HG02884 (cell line): ENCODE measurements at regions not wholly inside any gene's neighbourhood (a gene's known extent, or its start where the extent isn't known, plus 50 kb on each side); places are given as distances from the start of the nearest gene placed in this dataset.
"Not testable (repeated sequence)": the region's sequence is repeated elsewhere in the genome, so short reads cannot be mapped to it uniquely, and the experiment has no call there.

Experiments
- ATAC-seq: cut with Tn5 transposase; IDR thresholded peaks from one replicate; pipeline ENCODE4 v1.9.1; 2021; ENCODE audit warnings: mild to moderate bottlenecking, moderate library complexity; ENCODE audit not compliant: unreplicated experiment

GRCh38 chr7:93658163-93658562, 83.6 kb upstream of the CALCR start:
- ATAC-seq, result not testable (repeated sequence)

GRCh38 chr7:93651603-93652159, 77.2 kb upstream of the CALCR start:
- no peak for ATAC-seq

GRCh38 chr7:93646538-93646937, 72.0 kb upstream of the CALCR start:
- ATAC-seq, result no peak

GRCh38 chr7:93636276-93636675, 61.8 kb upstream of the CALCR start:
- no peak for ATAC-seq

- no peak for ATAC-seq
These were observed 57.8 kb upstream of the CALCR start for GRCh38 chr7:93632371-93632770.

GRCh38 chr7:93629291-93629801, 54.8 kb upstream of the CALCR start:
- ATAC-seq, result no peak

- ATAC-seq, result no peak
These were observed 52.3 kb upstream of the CALCR start for GRCh38 chr7:93626869-93627268.
